Ovary (tissue), 3 donors: ENCODE measurements at regions not wholly inside any gene's neighbourhood (a gene's known extent, or its start where the extent isn't known, plus 50 kb on each side); places are given as distances from the start of the nearest gene placed in this dataset.

Source experiments
- CTCF ChIP-seq, 3 donors: fragments of 450-650 bp in 2 of 3; fragments of 200-600 bp in 1 of 3; IDR thresholded peaks; one replicate each; pipeline versions ENCODE4 v1.5.1 to v1.8.0; 2016 to 2022; ENCODE audit warnings: antibody characterized with exemption in 3 of 3, mild to moderate bottlenecking in 1 of 3
- POLR2A ChIP-seq: fragments of 450-650 bp; IDR thresholded peaks from one replicate; pipeline ENCODE4 v1.6.1; 2017; ENCODE audit warnings: antibody characterized with exemption, mild to moderate bottlenecking, moderate library complexity
- donor health status: DM: no; HTN: no; CAD: no.

GRCh38 chr4:32158961-32159360 lies 1438.8 kb downstream of the PCDH7 start:
- TF ChIP-seq CTCF (IDR thresholded peaks at IDR 0.05) (no peak), POLR2A (no peak)
